Right lobe of liver (tissue), 4 donors: ENCODE measurements at regions not wholly inside any gene's neighbourhood (a gene's known extent, or its start where the extent isn't known, plus 50 kb on each side); places are given as distances from the start of the nearest gene placed in this dataset.
"Not testable (repeated sequence)": the region's sequence is repeated elsewhere in the genome, so short reads cannot be mapped to it uniquely, and the experiment has no call there.

Experiments
- POLR2A ChIP-seq: fragments of 450-650 bp; IDR thresholded peaks from one replicate; pipeline ENCODE4 v1.6.1; 2017; ENCODE audit warnings: antibody characterized with exemption, mild to moderate bottlenecking
- TF ChIP-seq, protein P1 (sequence below), 4 donors: fragments of 200-600 bp in 3 of 4; fragments of 450-650 bp in 1 of 4; IDR thresholded peaks; one replicate each; pipeline versions ENCODE4 v1.5.1 to v1.8.0; 2016 to 2022; ENCODE audit warnings: antibody characterized with exemption in 4 of 4, mild to moderate bottlenecking in 2 of 4
- donor health status: DM: no; HTN: no; CAD: no.
- donor health status: DM: no; HTN: no; CAD: no.
- donor health status: DM: no; HTN: yes; CAD: no.

DNA sequence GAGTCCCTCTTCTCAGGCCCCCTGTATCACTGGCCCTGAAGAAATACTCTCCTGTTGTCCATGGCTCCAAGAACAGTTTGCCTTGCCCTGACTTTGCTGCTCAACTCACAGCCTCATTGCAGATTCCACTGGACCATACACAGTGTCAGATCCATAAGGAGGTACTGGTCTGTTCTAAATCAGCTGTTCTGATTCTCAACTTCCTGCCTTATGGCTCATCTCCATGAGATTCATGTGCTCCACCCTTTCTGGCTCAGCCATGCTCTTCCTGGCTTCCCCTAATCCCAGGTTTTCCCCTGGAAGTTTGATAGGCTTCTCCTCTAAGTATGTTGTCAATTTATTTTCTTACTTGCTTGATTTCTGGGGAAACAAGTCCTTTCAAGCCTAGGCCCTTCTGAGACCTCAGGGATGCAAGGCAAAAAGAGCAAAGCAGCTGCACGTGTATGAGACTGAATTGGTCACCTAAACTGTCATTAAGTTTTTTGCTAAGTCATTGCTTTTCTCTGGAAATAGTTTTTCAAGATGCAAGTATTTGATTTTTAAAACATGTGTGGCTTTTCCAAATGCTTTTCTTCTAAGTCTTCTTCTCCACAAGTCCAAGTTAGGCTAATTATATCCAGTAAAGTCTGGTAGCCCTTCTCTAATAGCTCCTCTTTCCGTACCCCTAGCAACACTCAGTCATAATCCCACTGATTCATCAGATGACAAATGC lies 1288.5 kb downstream of the RPIA start:
- TF ChIP-seq, protein P1, sequence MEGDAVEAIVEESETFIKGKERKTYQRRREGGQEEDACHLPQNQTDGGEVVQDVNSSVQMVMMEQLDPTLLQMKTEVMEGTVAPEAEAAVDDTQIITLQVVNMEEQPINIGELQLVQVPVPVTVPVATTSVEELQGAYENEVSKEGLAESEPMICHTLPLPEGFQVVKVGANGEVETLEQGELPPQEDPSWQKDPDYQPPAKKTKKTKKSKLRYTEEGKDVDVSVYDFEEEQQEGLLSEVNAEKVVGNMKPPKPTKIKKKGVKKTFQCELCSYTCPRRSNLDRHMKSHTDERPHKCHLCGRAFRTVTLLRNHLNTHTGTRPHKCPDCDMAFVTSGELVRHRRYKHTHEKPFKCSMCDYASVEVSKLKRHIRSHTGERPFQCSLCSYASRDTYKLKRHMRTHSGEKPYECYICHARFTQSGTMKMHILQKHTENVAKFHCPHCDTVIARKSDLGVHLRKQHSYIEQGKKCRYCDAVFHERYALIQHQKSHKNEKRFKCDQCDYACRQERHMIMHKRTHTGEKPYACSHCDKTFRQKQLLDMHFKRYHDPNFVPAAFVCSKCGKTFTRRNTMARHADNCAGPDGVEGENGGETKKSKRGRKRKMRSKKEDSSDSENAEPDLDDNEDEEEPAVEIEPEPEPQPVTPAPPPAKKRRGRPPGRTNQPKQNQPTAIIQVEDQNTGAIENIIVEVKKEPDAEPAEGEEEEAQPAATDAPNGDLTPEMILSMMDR (IDR thresholded peaks at IDR 0.05) = not testable (repeated sequence)
- not testable (repeated sequence) for TF ChIP-seq POLR2A
